GM18505 (cell line): ENCODE measurements at regions not wholly inside any gene's neighbourhood (a gene's known extent, or its start where the extent isn't known, plus 50 kb on each side); places are given as distances from the start of the nearest gene placed in this dataset.
"Not testable (repeated sequence)": the region's sequence is repeated elsewhere in the genome, so short reads cannot be mapped to it uniquely, and the experiment has no call there.

Experiments used
- ATAC-seq: cut with Tn5 transposase; IDR thresholded peaks from one replicate; pipeline ENCODE4 v1.9.1; 2021; ENCODE audit not compliant: unreplicated experiment
- POLR2A ChIP-seq: IDR thresholded peaks from 4 replicates; pipeline ENCODE4 v1.6.1; 2011; ENCODE audit warnings: borderline replicate concordance; ENCODE audit not compliant: insufficient read depth, insufficient read length; ENCODE audit errors: extremely low read depth

DNA sequence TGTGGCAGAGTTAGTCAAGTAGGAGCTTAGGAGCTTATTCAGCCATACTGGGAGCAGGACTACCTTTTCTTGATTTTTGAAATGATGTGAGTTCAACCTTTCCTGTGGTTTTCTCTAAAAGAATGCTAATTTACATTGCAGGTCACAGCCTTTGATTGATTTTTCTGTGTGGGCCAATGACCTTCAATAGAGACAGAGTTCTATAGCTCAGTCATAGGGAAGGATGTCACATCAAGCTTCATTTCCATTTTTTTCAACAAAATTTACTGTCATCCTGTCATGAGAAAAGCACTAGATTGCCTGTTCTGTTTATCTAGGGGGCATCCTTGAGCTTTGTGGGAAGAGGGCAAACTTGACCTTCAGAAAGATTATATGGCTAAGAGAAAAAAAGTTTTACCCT lies 448.7 kb downstream of the MID1IP1 start:
- no peak for TF ChIP-seq POLR2A
- ATAC-seq: no peak

DNA sequence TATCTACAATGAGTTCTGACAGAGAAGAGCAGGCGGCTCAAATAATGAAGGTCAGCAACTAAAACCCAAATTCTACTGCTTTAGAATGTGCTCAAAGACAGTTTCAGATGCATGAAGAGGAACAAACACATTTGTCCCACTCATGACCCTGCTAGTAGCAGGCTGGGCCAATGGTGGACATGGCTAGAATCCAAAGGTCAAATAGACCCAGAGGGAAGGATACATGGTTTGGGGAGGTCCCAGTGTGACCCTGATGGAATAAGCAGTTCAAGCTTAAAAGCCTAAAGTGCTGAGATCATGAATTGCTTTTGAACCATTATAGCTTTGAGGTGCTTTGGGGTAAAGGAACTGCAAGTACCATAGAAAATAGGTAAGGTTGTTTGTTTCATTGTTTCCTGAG lies 450.7 kb downstream of the MID1IP1 start:
- no peak for ATAC-seq
- no peak for TF ChIP-seq POLR2A

- no peak for ATAC-seq
- TF ChIP-seq POLR2A: no peak
Observed at GRCh38 chrX:39253551-39253950, 452.3 kb downstream of the MID1IP1 start.

DNA sequence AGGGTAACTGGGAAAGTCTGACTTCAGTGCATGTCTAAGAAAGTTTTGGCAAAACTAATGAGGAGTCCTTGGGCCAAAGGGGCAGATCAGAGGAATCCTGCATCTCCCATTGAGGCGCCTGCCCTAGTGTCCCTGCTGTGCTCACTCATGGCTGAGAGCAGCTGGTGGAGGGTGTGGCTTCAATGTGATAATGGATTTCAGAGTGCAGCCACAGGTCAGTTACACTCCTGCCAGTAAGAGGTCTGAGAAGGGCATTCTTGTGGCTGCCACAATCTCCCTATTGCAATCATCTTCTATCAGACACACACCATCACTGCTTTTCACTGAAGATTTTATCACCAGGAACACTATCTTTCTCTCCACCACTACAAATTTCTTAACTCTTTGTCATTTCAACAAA lies 457.1 kb downstream of the MID1IP1 start:
- ATAC-seq: no peak
- no peak for TF ChIP-seq POLR2A

DNA sequence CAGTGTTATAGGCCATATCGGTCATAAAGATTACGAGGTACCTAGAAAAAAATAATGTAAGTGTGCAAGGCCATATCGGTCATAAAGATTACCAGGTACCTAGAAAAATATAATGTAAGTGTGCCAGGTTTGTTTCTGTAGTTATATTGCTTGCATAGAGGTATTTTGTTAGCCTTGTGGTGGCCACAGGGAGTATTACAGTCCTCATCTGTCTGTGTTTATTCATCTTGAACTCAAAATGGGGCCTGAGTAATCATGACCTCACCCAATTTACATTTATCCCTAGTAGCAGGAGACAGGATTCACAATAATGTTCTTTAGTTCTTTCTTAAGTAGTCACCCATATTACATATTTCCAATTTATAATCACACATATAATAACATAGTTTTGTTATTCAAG lies 459.7 kb downstream of the MID1IP1 start:
- no peak for ATAC-seq

DNA sequence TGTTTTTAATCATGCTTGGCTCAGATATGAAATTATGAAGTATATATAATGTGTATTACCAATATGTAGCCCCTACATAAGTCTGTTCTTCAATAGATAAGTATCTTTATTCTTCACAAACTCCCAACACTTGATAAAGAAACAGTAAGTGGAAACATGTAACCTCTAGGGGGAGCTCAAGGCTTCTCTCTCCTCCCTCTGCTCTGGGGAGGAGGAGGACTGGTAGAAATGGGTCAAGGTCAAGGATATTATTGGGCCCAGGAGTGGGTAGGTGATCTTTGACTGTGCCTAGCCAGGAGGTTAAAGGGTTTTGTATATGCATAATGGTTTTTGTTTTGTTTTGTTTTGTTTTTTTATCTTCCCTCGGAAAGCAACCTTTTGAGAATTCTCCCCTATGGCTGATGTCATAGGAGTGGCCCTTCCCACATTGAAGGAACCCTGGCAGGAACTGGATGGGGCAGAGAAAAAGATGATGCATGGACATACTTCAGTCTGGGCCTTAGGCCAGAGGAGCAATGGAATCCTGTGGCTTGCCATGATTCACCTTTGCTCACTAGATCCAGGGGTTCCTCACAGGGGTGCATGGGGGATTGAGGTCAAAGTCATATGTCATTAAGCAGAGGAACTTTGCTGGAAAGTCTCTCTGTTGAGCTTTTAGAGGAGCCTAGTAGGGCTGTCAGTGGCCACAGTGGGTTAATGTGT lies 460.3 kb downstream of the MID1IP1 start:
- no peak for ATAC-seq
- no peak for TF ChIP-seq POLR2A

More for the DNA sequence above, 459.7 kb downstream of the MID1IP1 start:
- no peak for TF ChIP-seq POLR2A

DNA sequence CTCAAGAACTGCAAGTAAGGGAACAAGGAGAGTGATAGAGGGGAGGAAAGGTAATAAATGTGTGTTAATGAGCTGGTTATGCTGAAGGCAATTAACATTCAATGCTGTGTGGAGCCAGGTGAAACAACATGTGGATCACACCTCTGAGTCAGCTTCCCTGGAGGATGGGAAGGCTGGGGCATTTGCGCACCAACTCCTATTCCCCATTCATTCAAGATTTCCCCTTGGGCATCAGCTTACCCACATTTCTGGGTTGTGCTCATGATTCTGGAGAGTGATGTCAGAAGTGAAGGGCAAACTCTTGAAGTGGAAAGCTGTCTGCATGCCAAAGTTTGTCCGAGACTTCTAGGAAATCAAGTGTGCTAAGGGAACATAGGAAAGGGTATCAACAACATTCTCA lies 461.4 kb downstream of the MID1IP1 start:
- ATAC-seq: no peak

DNA sequence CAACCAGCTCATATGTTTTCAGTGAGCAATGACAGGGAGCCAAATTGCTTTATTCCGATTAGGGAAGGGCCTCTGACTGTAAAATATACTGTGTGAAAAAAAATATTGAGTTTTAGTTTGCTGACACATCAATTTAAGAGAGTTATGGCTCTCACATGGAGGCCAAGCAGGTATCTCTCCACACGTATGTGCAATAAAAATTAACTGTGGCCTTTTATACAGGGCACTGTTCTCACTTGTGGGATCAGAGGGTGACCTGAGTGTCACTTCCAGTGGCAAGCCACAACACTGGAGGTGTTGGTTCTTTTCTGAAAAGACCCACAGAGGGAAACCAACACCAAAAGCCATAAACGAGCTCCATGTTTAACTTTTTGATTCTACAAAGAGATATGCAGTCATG lies 462.8 kb downstream of the MID1IP1 start:
- no peak for ATAC-seq
- no peak for TF ChIP-seq POLR2A

More for the DNA sequence above, 461.4 kb downstream of the MID1IP1 start:
- no peak for TF ChIP-seq POLR2A

GRCh38 chrX:39267176-39267575 lies 465.9 kb downstream of the MID1IP1 start:
- no peak for TF ChIP-seq POLR2A
- ATAC-seq: no peak

GRCh38 chrX:39268207-39268606 lies 466.9 kb downstream of the MID1IP1 start:
- TF ChIP-seq POLR2A: no peak
- ATAC-seq: no peak

DNA sequence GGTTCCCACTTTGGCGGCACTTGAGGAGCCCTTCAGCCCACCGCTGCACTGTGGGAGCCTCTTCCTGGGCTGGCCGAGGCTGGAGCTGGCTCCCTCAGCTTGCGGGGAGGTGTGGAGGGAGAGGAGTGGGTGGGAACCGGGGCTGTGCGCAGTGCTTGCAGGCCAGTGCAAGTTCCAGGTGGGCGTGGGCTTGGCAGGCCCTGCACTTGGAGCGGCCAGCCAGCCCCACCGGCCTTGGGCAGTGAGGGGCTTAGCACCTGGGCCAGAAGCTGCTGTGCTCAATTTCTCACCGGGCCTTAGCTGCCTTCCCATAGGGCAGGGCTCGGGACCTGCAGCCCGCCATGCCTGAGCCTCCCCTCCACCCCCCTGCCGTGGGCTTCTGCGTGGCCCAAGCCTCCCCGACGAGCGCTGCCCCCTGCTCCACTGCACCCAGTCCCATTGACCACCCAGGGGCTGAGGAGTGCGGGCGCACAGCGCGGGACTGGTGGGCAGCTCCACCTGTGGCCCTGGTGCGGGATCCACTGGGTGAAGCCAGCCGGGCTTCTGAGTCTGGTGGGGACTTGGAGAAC lies 474.3 kb downstream of the MID1IP1 start:
- no peak for ATAC-seq
- TF ChIP-seq POLR2A: no peak

GRCh38 chrX:39277685-39278390 lies 476.6 kb downstream of the MID1IP1 start:
- ATAC-seq: not testable (repeated sequence)

- no peak for TF ChIP-seq POLR2A
Observed at GRCh38 chrX:39283239-39283638, 482.0 kb downstream of the MID1IP1 start.

DNA sequence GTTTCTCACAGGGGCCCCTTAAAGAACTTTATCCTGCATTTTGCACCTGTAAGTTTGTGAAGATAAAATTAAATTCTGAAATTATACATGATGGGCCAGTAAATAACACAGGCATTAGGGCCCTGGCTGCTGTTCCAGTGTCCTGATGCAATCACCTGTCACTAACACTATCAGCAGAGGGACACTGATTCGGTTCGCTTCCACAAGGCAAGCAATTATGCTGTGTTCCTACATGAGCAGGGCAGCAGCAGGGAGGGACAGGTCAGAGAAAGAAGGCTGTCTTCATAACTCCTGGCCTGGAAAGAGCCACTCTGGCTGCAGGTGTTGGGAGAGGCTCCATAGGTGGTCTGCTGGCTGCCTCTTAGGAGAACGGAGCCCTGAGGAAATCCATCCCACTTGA lies 487.3 kb downstream of the MID1IP1 start:
- no peak for ATAC-seq
- no peak for TF ChIP-seq POLR2A

More at GRCh38 chrX:39283239-39283638, 482.0 kb downstream of the MID1IP1 start:
- ATAC-seq: no peak
